Nephron (organoid): ENCODE measurements at regions not wholly inside any gene's neighbourhood (a gene's known extent, or its start where the extent isn't known, plus 50 kb on each side); places are given as distances from the start of the nearest gene placed in this dataset.

Source experiments
- H3K27ac Mint-ChIP-seq, 3 experiments: 2 replicates each; pipeline ENCODE4 v1.8.0; 2020; ENCODE audit warnings: mixed read lengths in 3 of 3, mild to moderate bottlenecking in 2 of 3, moderate library complexity in 1 of 3
- H3K27me3 Mint-ChIP-seq: 2 replicates; pipeline ENCODE4 v1.8.0; 2021; ENCODE audit warnings: low read depth, mild to moderate bottlenecking, moderate library complexity, mixed read lengths
- H3K36me3 Mint-ChIP-seq: 2 replicates; pipeline ENCODE4 v1.8.0; 2020; ENCODE audit warnings: low read depth, mixed read lengths
- H3K4me1 Mint-ChIP-seq: 2 replicates; pipeline ENCODE4 v1.8.0; 2020; ENCODE audit warnings: mixed read lengths
- H3K4me3 Mint-ChIP-seq, 3 experiments: 2 replicates each; pipeline ENCODE4 v1.8.0; 2020; ENCODE audit warnings: mild to moderate bottlenecking in 3 of 3, mixed read lengths in 3 of 3, moderate library complexity in 2 of 3
- H3K9me3 Mint-ChIP-seq: 2 replicates; pipeline ENCODE4 v1.8.0; 2020; ENCODE audit warnings: mixed read lengths
- CTCF ChIP-seq, 3 experiments: fragments of 200-600 bp; sonication (generic); IDR thresholded peaks; one replicate each; pipeline ENCODE4 v1.5.0; 2021; ENCODE audit warnings: antibody characterized with exemption in 3 of 3; ENCODE audit not compliant: unreplicated experiment in 3 of 3

- no peak for TF ChIP-seq CTCF (IDR thresholded peaks at IDR 0.05; ENCODE audit: unreplicated experiment in 3 of 3)
- H3K36me3 Mint-ChIP-seq: peaks cover 47% of the 10 kb centered on the region
- H3K27ac Mint-ChIP-seq: peak overlapping the region; percentile 21 to 89 (median 34)
- H3K4me1 Mint-ChIP-seq: peaks cover 13% of the 10 kb centered on the region
- no peak overlapping the region for H3K4me3 Mint-ChIP-seq
- no peaks in the 10 kb centered on the region for H3K9me3 Mint-ChIP-seq
- H3K27me3 Mint-ChIP-seq: no peaks in the 10 kb centered on the region
Observed at GRCh38 chrX:74251006-74251930, 52.7 kb upstream of the ZCCHC13 start.

- no peak overlapping the region for H3K4me3 Mint-ChIP-seq
- H3K4me1 Mint-ChIP-seq: peaks cover 13% of the 10 kb centered on the region
- no peak for TF ChIP-seq CTCF (IDR thresholded peaks at IDR 0.05; ENCODE audit: unreplicated experiment in 3 of 3)
- no peaks in the 10 kb centered on the region for H3K9me3 Mint-ChIP-seq
- H3K36me3 Mint-ChIP-seq: peaks cover 40% of the 10 kb centered on the region
- H3K27ac Mint-ChIP-seq: peak overlapping the region; percentile 21 to 89 (median 62)
- H3K27me3 Mint-ChIP-seq: no peaks in the 10 kb centered on the region
Observed at GRCh38 chrX:74250574-74250973, 53.4 kb upstream of the ZCCHC13 start.

- H3K36me3 Mint-ChIP-seq: peaks cover 41% of the 10 kb centered on the region
- H3K27me3 Mint-ChIP-seq: no peaks in the 10 kb centered on the region
- H3K4me1 Mint-ChIP-seq: peaks cover 13% of the 10 kb centered on the region
- H3K4me3 Mint-ChIP-seq: no peak overlapping the region
- TF ChIP-seq CTCF (IDR thresholded peaks at IDR 0.05; ENCODE audit: unreplicated experiment in 3 of 3): no peak
- H3K9me3 Mint-ChIP-seq: no peaks in the 10 kb centered on the region
- peak overlapping the region; percentile 21 to 89 (median 62) for H3K27ac Mint-ChIP-seq
Observed at GRCh38 chrX:74249963-74250362, 54.0 kb upstream of the ZCCHC13 start.

- Mint-ChIP-seq H3K4me3 (no peak overlapping the region), H3K9me3 (no peaks in the 10 kb centered on the region), H3K36me3 (peaks cover 45% of the 10 kb centered on the region), H3K4me1 (peaks cover 13% of the 10 kb centered on the region), H3K27ac (peak overlapping the region; percentile 49 to 71 (median 52)), H3K27me3 (no peaks in the 10 kb centered on the region)
- no peak for TF ChIP-seq CTCF (IDR thresholded peaks at IDR 0.05; ENCODE audit: unreplicated experiment in 3 of 3)
Observed at GRCh38 chrX:74248889-74249288, 55.1 kb upstream of the ZCCHC13 start.

GRCh38 chrX:74246524-74246923 is 57.5 kb upstream of the ZCCHC13 start:
- Mint-ChIP-seq H3K27me3 (no peaks in the 10 kb centered on the region), H3K27ac (no peak overlapping the region), H3K4me3 (no peak overlapping the region), H3K4me1 (peaks cover 20% of the 10 kb centered on the region), H3K9me3 (no peaks in the 10 kb centered on the region), H3K36me3 (peaks cover 47% of the 10 kb centered on the region)
- no peak for TF ChIP-seq CTCF (IDR thresholded peaks at IDR 0.05; ENCODE audit: unreplicated experiment in 3 of 3)
